ENCODE measurements at regions not wholly inside any gene's neighbourhood (a gene's known extent, or its start where the extent isn't known, plus 50 kb on each side); places are given as distances from the start of the nearest gene placed in this dataset.
A peak's percentile ranks its signal among the peaks of the same experiment; 100 is the strongest.

GRCh38 chr10:117673230-117674010 is 130.9 kb downstream of the EMX2 start:
- DNase-seq = no peak

DNA sequence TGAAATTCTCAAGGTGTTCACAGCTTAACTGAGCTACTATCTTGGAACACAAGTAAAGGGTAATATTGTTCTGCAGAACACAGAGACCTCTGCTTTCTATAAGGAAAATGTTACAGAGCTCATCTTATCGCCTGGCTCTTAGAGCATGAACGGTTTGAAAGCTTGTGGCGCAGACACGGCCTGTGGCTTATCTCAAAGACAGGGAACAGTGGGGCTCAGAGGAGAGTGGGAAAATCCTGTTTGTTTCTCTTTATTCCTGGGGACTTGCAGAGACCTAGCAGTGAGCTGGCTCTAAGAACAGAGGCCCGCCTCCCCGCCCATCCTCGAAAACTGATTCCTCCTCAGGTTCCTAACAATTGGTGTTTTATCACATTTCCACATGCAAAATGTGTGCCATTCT is 131.7 kb downstream of the EMX2 start:
- DNase-seq = no peak

GRCh38 chr10:117674646-117675045 is 132.1 kb downstream of the EMX2 start:
- peak; percentile 54 for DNase-seq

DNA sequence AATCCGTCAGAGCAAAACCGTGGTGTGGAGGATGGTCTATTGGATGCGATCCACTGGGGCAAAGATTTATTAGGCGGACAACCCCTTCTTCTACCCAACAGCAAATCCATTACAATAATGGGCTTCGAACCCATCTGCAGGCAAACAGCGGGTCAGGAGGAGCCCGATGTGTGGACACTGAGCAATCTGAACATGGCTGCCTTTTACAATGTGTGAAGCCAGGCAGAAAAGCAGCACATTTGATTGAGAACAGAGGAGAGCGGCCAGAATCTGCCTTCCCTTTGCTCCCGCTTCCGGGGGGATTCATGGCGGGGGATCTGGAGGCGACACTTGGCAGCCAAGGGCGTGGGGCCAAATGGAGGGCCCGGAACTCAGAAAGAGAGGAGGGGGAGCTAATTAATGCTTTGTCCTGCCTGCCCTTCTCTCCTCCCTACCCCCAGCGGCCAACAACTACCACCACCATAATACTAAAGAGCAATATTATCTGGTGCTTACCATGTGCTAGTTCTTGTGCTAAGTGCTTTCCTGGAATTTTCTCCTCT is 133.0 kb downstream of the EMX2 start:
- no peak for DNase-seq

DNA sequence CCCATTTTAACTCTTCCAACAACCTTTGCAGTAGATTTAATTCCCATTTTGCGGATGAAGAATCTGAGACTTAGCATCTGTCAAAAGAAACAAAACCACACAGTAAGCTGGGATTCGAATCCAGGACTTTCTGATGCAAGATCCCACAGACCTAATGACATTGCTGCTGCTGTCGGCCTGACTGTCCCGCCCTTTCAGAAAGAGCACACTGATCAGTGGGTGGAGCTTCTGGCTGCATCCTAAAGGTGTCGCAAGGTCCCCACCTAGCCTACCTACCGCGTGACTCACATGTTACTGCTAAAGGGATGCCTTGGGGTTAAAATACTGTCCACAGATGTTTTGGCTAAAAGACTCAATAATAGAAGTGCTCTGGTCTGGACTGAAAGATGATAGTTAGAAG is 134.7 kb downstream of the EMX2 start:
- DNase-seq = no peak

DNA sequence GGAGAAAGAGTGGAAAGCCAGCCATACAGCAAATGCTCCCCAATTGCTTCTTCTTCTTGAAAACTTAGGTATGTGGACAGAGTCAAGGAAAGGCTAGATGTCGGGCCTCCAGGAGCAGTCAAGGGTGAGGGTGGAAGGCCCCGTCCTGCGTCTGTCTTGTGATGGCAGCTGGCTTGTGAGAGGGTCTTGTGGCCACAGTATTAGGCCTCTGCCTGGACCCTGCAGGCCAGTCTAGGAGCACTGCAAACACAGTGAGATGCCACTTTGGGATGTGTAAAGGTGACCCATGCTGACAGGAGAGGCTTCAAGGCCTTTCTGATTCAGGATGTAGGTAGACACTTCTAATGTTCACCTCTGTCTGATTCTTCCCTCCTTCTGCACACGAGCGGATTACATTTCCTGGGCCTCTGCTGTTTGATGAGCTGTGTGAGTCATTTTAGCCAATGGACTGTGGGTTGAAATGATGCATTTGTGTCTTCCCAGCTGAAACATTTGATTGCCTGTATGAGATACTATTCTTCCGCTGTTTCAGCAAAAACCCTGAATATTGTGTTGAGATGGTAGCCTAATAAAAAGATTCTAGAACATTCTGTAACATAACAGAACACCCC is 135.4 kb downstream of the EMX2 start:
- DNase-seq = peak; percentile 55

GRCh38 chr10:117680601-117681000 is 138.1 kb downstream of the EMX2 start:
- no peak for DNase-seq

DNA sequence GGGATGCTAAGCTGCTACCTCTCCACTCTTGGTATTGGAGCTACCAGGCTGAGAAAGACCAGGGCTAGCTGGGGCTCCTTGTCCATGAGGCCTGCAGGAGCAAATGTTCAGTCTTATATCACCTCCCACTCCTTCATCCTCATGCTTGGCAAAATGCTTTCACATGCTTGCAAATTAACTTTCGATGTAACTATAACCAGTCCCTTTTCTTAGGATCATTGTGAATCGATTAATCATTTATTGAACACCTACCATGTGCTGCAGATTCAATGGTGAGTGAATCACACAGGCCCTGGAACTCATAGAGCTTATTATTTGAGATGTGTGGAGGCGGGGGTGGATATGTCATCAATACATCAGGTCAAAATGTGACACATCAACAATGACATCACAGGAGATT is 138.6 kb downstream of the EMX2 start:
- no peak for DNase-seq

DNA sequence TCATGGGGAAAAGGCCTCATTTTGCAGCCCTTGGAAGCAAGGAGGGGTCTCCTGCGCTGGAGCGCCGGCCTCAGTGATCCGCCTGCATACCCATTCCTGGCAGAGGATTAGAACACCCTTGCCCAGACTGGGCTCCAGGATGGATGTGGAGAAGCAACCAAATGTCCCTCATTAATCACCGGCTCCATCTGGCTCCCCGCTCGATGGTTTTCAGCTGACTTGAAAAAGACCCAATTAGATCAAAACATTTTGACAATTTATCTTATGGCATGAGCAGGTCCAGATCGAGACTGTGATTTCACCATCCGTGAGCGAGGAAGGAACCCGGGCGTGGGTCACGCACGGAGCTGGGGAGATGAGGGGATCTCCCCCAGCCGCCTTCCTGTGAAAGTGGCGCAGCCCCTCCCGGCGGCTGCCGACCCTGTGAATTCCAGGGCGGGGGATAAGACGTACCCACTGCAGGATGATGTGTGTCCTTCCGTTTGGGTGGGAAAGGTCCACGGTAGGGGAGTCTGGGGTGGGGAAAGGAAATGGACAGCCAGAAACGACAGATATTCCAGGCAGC is 141.6 kb downstream of the EMX2 start:
- no peak for DNase-seq

- DNase-seq = peak; percentile 46
Measured at GRCh38 chr10:117684672-117685211, 142.2 kb downstream of the EMX2 start.

GRCh38 chr10:117685431-117685830 is 142.9 kb downstream of the EMX2 start:
- no peak for DNase-seq

DNA sequence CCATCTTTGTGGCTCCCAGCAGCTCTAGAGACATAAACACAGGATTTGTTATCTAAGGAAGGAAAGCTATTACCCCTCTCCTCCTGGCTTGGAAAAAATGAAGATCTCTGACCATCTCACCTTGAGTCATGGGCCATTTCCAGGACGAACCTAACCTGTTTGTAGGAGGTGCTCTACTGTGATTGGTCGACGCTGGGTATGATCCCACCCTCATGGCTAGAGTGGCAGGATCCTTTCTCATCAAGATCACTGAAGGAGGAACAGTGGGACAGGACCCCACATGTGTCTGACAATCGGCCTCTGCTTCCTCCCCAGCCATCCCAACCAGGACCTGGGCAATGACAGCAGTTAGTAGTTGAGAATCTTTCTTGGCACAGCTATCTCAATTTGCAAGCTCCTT is 144.1 kb downstream of the EMX2 start:
- no peak for DNase-seq

DNA sequence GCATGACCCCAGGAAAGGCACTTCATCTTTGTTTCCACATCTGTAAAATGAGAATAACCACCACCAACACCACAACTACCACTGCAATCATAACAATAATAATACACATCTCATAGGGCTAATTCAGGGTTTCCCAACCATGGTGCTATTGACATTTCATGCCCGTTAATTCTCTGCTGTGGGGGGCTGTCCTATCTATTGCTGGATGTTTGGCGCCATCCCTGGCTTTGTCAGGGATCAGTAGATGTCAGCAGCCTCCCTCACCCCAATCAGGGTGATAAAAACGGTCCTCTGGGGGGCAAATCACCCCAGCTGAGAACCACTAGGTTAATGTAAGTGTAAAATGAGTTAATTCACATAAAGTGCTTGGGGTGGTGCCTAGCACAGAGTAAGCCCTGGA is 145.8 kb downstream of the EMX2 start:
- no peak for DNase-seq

DNA sequence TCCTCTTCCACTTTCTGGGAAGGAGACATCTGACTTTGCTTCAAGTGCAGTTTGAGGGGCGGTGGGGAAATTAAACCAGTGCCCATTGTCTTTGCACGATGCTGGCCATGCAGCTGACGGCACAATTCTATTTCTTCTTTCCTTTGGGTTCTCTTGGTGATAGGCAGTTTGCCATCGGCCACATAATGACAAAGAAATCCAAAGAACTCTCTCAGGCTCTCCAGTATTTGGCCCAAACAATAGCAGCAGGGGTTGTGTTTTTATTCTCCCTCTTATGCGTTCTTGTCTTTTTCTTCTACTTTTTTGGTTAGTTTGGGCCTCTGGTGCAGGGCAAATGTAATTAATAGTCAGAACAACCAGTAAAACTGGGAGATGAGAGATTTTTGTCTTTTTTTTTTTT is 147.0 kb downstream of the EMX2 start:
- DNase-seq = peak; percentile 27

DNA sequence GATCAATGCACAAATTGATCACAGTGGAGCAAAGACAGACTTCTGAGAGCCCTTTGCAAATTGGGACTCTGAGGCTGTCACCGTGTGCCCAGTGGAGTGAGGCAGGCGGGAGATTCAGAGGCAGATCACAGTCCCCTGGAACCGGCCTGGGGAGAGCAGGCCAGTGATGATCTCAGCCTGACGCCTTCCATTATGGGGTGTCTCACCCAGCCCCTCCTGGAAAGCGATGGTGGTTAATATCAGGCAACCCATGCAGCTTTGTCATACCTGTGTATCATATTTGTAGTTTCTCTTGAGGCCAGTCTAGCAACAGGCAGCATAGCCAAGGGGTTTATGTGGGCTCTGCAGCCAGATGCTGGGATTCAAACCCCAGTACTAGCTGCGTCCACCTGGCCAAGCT is 147.8 kb downstream of the EMX2 start:
- no peak for DNase-seq

GRCh38 chr10:117694190-117694589 is 151.6 kb downstream of the EMX2 start:
- DNase-seq = peak; percentile 40

- no peak for DNase-seq
Measured at GRCh38 chr10:117697402-117697801, 154.9 kb downstream of the EMX2 start.

DNA sequence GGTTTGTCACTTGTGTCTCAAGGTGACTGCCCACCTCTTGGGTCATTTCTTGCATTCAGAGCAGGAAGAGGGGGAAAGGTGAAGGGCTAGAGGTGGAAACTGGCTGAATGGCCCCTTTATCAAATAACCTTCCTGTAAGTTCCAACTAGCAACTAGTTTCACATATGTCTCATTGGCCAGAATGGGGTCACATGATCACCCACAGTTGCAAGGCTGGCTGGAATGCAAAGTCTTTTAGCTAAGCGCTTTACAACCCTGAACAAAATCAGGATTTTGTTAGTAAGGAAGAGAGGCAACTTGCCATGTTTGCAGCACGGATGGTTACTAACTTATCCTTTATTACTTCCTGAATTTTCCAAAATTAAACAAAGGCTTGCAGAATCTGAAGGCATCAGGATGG is 156.3 kb downstream of the EMX2 start:
- no peak for DNase-seq

DNA sequence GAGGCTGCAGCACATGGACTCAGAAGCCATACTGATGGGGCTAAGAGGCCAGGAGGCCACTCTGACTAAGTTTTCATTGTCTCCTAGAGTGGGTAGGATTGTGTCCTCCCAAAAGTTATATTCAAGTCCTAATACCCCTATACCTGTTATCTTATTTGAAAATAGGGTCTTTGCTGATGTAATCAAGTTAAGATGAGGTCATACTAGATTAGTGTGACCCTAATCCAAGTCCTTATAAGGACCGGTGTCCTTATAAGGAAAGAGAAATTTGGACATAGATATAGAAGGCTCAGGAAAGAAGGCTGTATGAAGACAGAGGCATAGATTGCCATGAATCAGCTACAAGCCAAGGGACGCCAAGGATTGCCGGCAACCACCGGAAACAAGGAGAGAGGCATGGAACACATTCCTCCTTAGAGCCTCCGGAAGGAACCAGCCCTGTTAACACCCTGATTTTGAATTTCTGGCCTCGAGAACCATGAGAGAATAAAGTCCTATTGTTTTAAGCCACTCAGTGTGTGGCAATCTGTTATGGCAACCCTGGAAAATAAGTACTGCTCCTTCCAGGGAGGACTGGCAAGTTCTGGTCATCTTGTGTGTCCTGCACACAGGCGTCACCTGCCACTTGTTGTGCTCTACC is 157.0 kb downstream of the EMX2 start:
- no peak for DNase-seq

- DNase-seq = no peak
Measured at GRCh38 chr10:117710181-117710798, 167.7 kb downstream of the EMX2 start.

- no peak for DNase-seq
Measured at GRCh38 chr10:117716889-117717288, 174.3 kb downstream of the EMX2 start.
